GM23338 (cell line): ENCODE measurements at regions not wholly inside any gene's neighbourhood (a gene's known extent, or its start where the extent isn't known, plus 50 kb on each side); places are given as distances from the start of the nearest gene placed in this dataset.

Source experiments
- CREB1 ChIP-seq: fragments of 250-450 bp; sonication (Bioruptor Pico); IDR thresholded peaks from 2 replicates; pipeline ENCODE4 v1.5.0; 2020; ENCODE audit warnings: low read depth, mild to moderate bottlenecking, moderate library complexity
- EZH2 ChIP-seq: fragments of 200-600 bp; sonication (generic); IDR thresholded peaks from one replicate; pipeline ENCODE4 v1.8.0; 2017; ENCODE audit warnings: antibody characterized with exemption, mild to moderate bottlenecking, low read depth; ENCODE audit not compliant: unreplicated experiment
- EZH2phosphoT487 ChIP-seq: fragments of 200-600 bp; sonication (generic); IDR thresholded peaks from one replicate; pipeline ENCODE4 v1.8.1; 2018; ENCODE audit warnings: antibody characterized with exemption; ENCODE audit not compliant: unreplicated experiment
- POLR2AphosphoS5 ChIP-seq: IDR thresholded peaks from 2 replicates; pipeline ENCODE4 v1.6.1; 2016; ENCODE audit warnings: antibody characterized with exemption, low read depth
- STAT1 ChIP-seq: IDR thresholded peaks from one replicate; pipeline ENCODE4 v1.6.1; 2016; ENCODE audit warnings: antibody characterized with exemption; ENCODE audit not compliant: unreplicated experiment
- ZNF114 ChIP-seq: fragments of 250-450 bp; sonication (Bioruptor Pico); IDR thresholded peaks from 2 replicates; pipeline ENCODE4 v1.5.0; 2020; ENCODE audit warnings: mild to moderate bottlenecking, moderate library complexity
- ZNF331 ChIP-seq: fragments of 250-450 bp; sonication (Bioruptor Pico); IDR thresholded peaks from 2 replicates; pipeline ENCODE4 v1.5.0; 2020; ENCODE audit warnings: low read depth, mild to moderate bottlenecking, moderate library complexity
- TF ChIP-seq, protein P1 (sequence below), 2 experiments: fragments of 200-600 bp in 1 of 2; sonication (generic) in 1 of 2; conservative IDR thresholded peaks; 2 replicates each; pipeline versions ENCODE4 v1.5.1 to v1.6.1; 2016 to 2017; ENCODE audit warnings: antibody characterized with exemption in 2 of 2, low read depth in 2 of 2, mild to moderate bottlenecking in 2 of 2, moderate library complexity in 1 of 2
- TF ChIP-seq, protein P2 (sequence below): IDR thresholded peaks from one replicate; pipeline ENCODE4 v1.6.1; 2018; ENCODE audit warnings: antibody characterized with exemption; ENCODE audit not compliant: unreplicated experiment
- TF ChIP-seq, protein P3 (sequence below): IDR thresholded peaks from 2 replicates; pipeline ENCODE4 v1.6.1; 2016; ENCODE audit warnings: antibody characterized with exemption

DNA sequence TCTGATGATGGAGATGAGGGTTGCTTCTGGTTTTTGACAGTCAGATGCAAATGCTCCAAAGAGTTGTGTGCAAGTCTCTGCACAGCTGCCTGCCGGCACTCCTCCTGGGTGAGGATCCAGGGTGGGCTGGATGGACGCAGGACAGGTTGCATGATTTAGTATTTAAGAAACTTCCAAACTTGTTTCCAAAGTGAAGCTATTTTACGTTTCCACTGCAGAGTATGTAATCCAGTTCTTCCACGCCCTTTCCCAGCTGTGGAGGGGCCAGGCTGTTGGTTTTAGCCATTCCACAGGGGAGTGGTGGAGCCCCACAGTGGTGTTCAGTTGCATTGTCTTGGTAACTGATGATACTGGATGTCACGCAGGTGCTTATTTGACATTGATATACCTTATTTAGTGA lies 157.3 kb downstream of the THBS2 start:
- TF ChIP-seq POLR2AphosphoS5, result no peak
- no peak for TF ChIP-seq ZNF114
- TF ChIP-seq, protein P1, sequence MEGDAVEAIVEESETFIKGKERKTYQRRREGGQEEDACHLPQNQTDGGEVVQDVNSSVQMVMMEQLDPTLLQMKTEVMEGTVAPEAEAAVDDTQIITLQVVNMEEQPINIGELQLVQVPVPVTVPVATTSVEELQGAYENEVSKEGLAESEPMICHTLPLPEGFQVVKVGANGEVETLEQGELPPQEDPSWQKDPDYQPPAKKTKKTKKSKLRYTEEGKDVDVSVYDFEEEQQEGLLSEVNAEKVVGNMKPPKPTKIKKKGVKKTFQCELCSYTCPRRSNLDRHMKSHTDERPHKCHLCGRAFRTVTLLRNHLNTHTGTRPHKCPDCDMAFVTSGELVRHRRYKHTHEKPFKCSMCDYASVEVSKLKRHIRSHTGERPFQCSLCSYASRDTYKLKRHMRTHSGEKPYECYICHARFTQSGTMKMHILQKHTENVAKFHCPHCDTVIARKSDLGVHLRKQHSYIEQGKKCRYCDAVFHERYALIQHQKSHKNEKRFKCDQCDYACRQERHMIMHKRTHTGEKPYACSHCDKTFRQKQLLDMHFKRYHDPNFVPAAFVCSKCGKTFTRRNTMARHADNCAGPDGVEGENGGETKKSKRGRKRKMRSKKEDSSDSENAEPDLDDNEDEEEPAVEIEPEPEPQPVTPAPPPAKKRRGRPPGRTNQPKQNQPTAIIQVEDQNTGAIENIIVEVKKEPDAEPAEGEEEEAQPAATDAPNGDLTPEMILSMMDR (conservative IDR thresholded peaks at IDR 0.05; ENCODE audit: low read depth in 2 of 2), result peak in 1 of 2 experiments; percentile 29; a peak in 3 of 4 replicates
- no peak for TF ChIP-seq CREB1 (CRISPR knock-in tag)
- TF ChIP-seq, protein P2, sequence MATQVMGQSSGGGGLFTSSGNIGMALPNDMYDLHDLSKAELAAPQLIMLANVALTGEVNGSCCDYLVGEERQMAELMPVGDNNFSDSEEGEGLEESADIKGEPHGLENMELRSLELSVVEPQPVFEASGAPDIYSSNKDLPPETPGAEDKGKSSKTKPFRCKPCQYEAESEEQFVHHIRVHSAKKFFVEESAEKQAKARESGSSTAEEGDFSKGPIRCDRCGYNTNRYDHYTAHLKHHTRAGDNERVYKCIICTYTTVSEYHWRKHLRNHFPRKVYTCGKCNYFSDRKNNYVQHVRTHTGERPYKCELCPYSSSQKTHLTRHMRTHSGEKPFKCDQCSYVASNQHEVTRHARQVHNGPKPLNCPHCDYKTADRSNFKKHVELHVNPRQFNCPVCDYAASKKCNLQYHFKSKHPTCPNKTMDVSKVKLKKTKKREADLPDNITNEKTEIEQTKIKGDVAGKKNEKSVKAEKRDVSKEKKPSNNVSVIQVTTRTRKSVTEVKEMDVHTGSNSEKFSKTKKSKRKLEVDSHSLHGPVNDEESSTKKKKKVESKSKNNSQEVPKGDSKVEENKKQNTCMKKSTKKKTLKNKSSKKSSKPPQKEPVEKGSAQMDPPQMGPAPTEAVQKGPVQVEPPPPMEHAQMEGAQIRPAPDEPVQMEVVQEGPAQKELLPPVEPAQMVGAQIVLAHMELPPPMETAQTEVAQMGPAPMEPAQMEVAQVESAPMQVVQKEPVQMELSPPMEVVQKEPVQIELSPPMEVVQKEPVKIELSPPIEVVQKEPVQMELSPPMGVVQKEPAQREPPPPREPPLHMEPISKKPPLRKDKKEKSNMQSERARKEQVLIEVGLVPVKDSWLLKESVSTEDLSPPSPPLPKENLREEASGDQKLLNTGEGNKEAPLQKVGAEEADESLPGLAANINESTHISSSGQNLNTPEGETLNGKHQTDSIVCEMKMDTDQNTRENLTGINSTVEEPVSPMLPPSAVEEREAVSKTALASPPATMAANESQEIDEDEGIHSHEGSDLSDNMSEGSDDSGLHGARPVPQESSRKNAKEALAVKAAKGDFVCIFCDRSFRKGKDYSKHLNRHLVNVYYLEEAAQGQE, result no peak
- TF ChIP-seq EZH2phosphoT487, result no peak
- no peak for TF ChIP-seq STAT1
- TF ChIP-seq EZH2, result no peak
- TF ChIP-seq ZNF331 (CRISPR knock-in tag), result no peak
- TF ChIP-seq, protein P3, sequence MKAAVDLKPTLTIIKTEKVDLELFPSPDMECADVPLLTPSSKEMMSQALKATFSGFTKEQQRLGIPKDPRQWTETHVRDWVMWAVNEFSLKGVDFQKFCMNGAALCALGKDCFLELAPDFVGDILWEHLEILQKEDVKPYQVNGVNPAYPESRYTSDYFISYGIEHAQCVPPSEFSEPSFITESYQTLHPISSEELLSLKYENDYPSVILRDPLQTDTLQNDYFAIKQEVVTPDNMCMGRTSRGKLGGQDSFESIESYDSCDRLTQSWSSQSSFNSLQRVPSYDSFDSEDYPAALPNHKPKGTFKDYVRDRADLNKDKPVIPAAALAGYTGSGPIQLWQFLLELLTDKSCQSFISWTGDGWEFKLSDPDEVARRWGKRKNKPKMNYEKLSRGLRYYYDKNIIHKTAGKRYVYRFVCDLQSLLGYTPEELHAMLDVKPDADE, result no peak
